ENCODE measurements at regions not wholly inside any gene's neighbourhood (a gene's known extent, or its start where the extent isn't known, plus 50 kb on each side); places are given as distances from the start of the nearest gene placed in this dataset.

DNA sequence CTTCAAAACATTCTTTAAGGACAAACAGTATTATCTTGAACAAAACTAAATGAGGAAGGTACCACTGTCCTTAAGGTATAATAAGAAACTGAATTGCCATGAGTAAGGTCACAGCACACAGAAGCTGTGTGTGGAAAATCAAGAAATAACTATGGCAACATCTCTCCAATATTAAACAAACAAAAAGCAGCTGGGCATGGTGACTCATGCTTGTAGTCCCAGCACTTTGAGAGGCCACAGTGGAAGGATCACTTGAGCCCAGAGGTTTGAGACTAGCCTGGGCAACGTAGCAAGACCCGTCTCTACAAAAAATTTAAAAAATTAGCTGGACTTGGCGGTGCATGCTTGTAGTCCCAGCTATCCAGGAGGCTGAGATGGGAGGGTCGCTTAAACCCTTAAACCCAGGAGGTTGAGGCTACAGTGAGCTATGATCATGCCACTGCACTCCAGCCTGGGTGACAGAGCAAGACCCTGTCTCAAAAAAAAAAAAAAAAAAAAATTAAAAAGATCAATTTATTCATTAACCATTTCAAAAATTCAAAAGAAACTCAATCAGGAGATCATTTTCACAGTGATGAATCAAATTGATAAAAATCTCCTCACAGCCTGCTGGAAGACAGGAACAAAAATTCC is 195.4 kb downstream of the SKIDA1 start:
- Histone ChIP-seq H3K9me3 (ENCODE audit: control insufficient read depth in 2 of 2, low read length in 2 of 2) (no peaks in the 10 kb centered on the region), H3K4me3 (ENCODE audit: low read length in 2 of 2) (no peak overlapping the region), H3K27ac (ENCODE audit: low read depth in 2 of 2, low read length in 2 of 2) (no peak overlapping the region), H3K9ac (ENCODE audit: low read depth in 1 of 2, low read length in 2 of 2) (no peak overlapping the region), H3K4me1 (ENCODE audit: control insufficient read depth in 2 of 2, insufficient read depth in 2 of 2, low read length in 2 of 2) (no peaks in the 10 kb centered on the region), H3K27me3 (ENCODE audit: control insufficient read depth in 2 of 2, insufficient read depth in 2 of 2, low read length in 2 of 2) (no peaks in the 10 kb centered on the region), H3K36me3 (ENCODE audit: control insufficient read depth in 2 of 2, insufficient read depth in 2 of 2, low read length in 2 of 2) (no peaks in the 10 kb centered on the region)

DNA sequence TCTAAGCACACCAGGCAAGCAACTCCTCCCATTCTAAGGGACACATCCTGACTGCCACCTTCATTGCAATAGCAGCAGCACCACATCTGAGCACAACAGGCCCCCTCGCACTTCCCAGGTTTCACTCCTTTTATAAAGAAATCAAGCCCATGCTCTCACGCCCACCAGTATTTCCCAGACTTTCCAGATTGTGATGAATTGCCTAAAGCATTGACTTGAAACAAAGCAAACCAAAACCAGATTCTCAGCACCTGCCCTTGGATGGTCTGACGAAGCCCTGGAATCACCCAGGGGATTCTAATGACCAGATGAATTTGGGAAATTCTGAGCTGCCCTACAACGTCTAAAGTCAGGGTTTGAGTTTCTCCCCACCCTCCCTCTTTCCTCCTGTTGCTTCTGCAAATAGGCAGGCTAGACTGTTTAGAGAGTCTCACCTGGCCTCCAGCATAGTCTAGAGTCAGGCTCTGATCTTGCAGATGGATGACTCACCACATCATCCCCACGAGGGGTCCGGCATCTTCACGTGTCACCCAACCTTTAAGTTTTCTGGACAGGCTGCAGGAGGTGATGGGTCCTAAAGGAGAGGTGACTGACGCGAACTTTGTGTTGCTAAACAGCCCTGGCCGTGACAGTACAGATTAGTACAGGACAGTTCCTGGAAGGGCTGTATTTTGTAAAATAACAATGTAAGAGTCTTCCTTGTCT is 198.0 kb downstream of the SKIDA1 start:
- no peaks in the 10 kb centered on the region for H3K36me3 ChIP-seq (ENCODE audit: control insufficient read depth in 2 of 2, insufficient read depth in 2 of 2, low read length in 2 of 2)
- no peak overlapping the region for H3K4me3 ChIP-seq (ENCODE audit: low read length in 2 of 2)
- no peak overlapping the region for H3K27ac ChIP-seq (ENCODE audit: low read depth in 2 of 2, low read length in 2 of 2)
- no peaks in the 10 kb centered on the region for H3K4me1 ChIP-seq (ENCODE audit: control insufficient read depth in 2 of 2, insufficient read depth in 2 of 2, low read length in 2 of 2)
- no peak overlapping the region for H3K9ac ChIP-seq (ENCODE audit: low read depth in 1 of 2, low read length in 2 of 2)
- H3K27me3 ChIP-seq (ENCODE audit: control insufficient read depth in 2 of 2, insufficient read depth in 2 of 2, low read length in 2 of 2): no peaks in the 10 kb centered on the region
- H3K9me3 ChIP-seq (ENCODE audit: control insufficient read depth in 2 of 2, low read length in 2 of 2): no peaks in the 10 kb centered on the region

DNA sequence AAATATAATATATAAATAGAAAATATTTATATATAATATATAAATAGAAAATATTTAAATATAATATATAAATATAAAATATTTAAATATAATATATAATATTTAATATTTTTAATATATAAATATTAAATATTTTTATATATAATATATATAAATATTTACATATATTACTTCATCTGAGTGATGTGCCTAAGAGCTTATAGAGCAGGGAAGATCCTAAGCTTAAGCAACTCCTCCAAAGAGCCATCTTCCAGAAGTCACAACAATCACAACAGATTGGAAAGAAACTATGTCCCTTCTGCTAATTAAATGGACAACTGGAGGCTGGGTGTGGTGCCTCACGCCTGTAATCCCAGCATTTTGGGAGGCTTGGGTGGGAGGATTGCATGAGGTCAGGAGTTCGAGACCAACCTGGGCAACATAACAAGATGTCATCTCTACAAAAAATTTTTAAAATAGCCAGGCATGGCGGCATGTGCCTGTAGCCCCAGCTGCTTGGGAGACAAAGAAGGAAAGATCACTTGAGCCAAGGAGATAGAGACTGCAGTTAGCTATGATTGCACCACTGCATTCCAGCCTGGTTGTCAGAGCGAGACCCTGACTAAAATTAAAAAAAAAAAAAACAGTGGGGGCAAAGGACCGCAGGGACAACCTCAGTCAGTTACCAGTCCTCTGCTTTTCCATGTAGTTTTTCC is 198.7 kb downstream of the SKIDA1 start:
- no peak overlapping the region for H3K4me3 ChIP-seq (ENCODE audit: low read length in 2 of 2)
- no peaks in the 10 kb centered on the region for H3K36me3 ChIP-seq (ENCODE audit: control insufficient read depth in 2 of 2, insufficient read depth in 2 of 2, low read length in 2 of 2)
- H3K4me1 ChIP-seq (ENCODE audit: control insufficient read depth in 2 of 2, insufficient read depth in 2 of 2, low read length in 2 of 2): no peaks in the 10 kb centered on the region
- no peak overlapping the region for H3K9ac ChIP-seq (ENCODE audit: low read depth in 1 of 2, low read length in 2 of 2)
- no peaks in the 10 kb centered on the region for H3K9me3 ChIP-seq (ENCODE audit: control insufficient read depth in 2 of 2, low read length in 2 of 2)
- no peak overlapping the region for H3K27ac ChIP-seq (ENCODE audit: low read depth in 2 of 2, low read length in 2 of 2)
- no peaks in the 10 kb centered on the region for H3K27me3 ChIP-seq (ENCODE audit: control insufficient read depth in 2 of 2, insufficient read depth in 2 of 2, low read length in 2 of 2)

DNA sequence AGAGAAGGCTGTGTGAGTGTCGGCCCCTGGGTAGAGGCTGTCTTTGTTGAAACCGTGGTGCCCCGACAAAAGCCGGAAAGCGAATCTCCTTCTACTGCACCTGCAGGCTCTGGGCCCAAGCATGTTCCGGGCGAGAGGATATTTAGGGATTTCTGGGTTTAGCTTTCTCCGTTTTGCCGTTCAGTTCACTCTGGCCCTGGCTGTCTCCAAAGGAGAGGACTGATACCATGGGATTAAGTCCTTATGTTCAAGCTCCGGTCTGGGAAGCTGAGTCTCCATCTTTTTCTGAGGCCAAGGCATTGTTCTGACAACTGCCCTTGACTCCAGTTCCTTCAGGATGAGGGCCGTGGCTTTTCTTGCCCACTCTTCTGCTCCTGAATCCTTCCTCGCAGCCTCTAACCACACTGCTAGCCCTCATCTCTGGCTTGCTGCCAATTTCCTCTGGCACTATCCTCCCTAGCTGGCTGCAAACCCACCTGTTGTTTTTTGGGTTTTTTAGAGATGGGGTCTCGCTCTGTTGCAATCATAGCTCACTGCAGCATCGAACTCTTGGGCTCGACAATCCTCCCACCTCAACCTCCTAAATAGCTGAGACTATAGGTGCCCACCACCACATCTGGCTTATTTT is 206.8 kb downstream of the SKIDA1 start:
- Histone ChIP-seq H3K27me3 (ENCODE audit: control insufficient read depth in 2 of 2, insufficient read depth in 2 of 2, low read length in 2 of 2) (no peaks in the 10 kb centered on the region), H3K9ac (ENCODE audit: low read depth in 1 of 2, low read length in 2 of 2) (no peak overlapping the region), H3K36me3 (ENCODE audit: control insufficient read depth in 2 of 2, insufficient read depth in 2 of 2, low read length in 2 of 2) (no peaks in the 10 kb centered on the region), H3K27ac (ENCODE audit: low read depth in 2 of 2, low read length in 2 of 2) (no peak overlapping the region), H3K4me3 (ENCODE audit: low read length in 2 of 2) (no peak overlapping the region), H3K9me3 (ENCODE audit: control insufficient read depth in 2 of 2, low read length in 2 of 2) (no peaks in the 10 kb centered on the region), H3K4me1 (ENCODE audit: control insufficient read depth in 2 of 2, insufficient read depth in 2 of 2, low read length in 2 of 2) (no peaks in the 10 kb centered on the region)

DNA sequence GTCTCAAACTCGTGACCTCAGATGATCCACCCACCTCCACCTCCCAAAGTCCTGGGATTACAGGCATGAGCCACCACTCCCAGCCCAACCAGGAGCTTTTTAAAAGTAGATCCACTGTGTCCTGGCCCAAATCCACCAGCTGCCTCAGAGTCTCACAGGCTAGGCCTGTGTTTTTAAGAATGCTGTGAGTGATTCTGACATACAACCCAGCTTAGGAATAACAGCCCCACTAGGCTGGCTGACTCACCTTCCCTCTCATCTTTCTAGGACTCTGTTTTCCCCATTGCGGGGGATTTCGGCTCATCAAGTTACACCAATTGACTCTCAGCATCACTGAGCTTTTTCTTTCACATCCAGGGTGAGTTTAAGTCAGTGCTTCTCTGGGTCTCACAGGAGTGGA is 207.6 kb downstream of the SKIDA1 start:
- Histone ChIP-seq H3K9me3 (ENCODE audit: control insufficient read depth in 2 of 2, low read length in 2 of 2) (no peaks in the 10 kb centered on the region), H3K4me1 (ENCODE audit: control insufficient read depth in 2 of 2, insufficient read depth in 2 of 2, low read length in 2 of 2) (no peaks in the 10 kb centered on the region), H3K36me3 (ENCODE audit: control insufficient read depth in 2 of 2, insufficient read depth in 2 of 2, low read length in 2 of 2) (no peaks in the 10 kb centered on the region), H3K27ac (ENCODE audit: low read depth in 2 of 2, low read length in 2 of 2) (no peak overlapping the region), H3K27me3 (ENCODE audit: control insufficient read depth in 2 of 2, insufficient read depth in 2 of 2, low read length in 2 of 2) (no peaks in the 10 kb centered on the region), H3K4me3 (ENCODE audit: low read length in 2 of 2) (no peak overlapping the region), H3K9ac (ENCODE audit: low read depth in 1 of 2, low read length in 2 of 2) (no peak overlapping the region)

DNA sequence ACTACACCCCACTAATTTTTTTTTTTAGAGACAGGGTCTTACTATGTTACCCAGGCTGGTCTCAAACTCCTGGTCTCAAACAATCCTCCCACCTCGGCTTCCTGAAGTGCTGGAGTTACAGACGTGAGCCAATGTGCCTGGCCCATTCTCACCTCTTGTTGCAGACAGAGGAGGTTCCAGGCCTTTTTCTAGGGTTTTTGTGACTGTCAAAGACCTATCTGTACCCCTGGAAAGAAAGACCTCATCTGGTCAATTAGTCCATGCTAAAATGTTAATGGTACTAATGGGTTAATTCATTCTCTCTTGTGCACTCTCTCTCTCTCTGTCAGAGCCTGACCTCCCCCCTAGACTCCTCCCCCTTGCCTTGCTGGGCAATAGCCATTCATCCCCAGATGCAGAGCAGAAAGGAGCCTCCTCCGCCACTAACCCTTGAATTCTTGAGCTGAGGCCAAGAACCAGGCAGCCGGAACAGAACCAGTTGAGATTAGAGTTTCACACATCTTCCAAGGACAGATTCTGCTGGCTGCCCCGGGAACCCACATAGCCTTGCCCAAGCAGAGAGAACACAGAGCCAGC is 209.7 kb downstream of the SKIDA1 start:
- H3K36me3 ChIP-seq (ENCODE audit: control insufficient read depth in 2 of 2, insufficient read depth in 2 of 2, low read length in 2 of 2): no peaks in the 10 kb centered on the region
- no peak overlapping the region for H3K9ac ChIP-seq (ENCODE audit: low read depth in 1 of 2, low read length in 2 of 2)
- no peak overlapping the region for H3K4me3 ChIP-seq (ENCODE audit: low read length in 2 of 2)
- no peaks in the 10 kb centered on the region for H3K9me3 ChIP-seq (ENCODE audit: control insufficient read depth in 2 of 2, low read length in 2 of 2)
- no peaks in the 10 kb centered on the region for H3K27me3 ChIP-seq (ENCODE audit: control insufficient read depth in 2 of 2, insufficient read depth in 2 of 2, low read length in 2 of 2)
- H3K4me1 ChIP-seq (ENCODE audit: control insufficient read depth in 2 of 2, insufficient read depth in 2 of 2, low read length in 2 of 2): no peaks in the 10 kb centered on the region
- no peak overlapping the region for H3K27ac ChIP-seq (ENCODE audit: low read depth in 2 of 2, low read length in 2 of 2)

DNA sequence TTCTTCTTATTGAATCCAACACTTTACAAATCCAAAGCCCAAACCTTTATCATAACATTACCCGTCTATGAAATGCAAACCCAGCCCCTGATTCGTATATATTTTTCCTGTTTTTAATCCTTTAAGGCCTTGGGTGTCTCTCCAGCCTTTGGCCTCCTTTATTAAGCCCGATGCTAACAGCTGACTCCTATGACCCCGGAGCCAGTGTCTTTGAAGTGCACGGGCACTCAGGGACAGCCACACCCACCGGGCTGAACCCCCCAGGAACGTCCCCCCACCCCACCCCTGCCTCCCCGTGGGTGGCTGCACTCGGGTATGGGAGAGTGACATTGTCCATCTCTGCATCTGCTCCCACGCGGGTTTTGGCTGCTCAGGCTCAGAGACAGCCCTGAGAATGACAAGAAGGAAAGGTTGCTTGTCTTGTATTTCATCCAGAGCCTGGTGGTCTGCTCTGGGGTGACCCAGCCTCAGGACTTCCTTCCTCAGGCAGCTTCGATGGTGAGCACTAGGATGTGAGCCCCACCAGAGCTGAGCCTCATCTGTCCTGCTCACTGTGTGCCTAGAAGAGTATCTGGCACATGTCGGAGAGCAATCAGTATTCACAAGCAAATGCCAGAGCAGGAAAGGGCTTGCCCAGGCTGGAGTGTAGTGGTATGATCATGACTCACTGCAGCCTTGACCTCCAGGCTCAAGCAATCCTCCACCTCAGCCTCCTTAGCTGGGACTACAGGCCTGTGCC is 210.4 kb downstream of the SKIDA1 start:
- Histone ChIP-seq H3K36me3 (ENCODE audit: control insufficient read depth in 2 of 2, insufficient read depth in 2 of 2, low read length in 2 of 2) (no peaks in the 10 kb centered on the region), H3K4me1 (ENCODE audit: control insufficient read depth in 2 of 2, insufficient read depth in 2 of 2, low read length in 2 of 2) (no peaks in the 10 kb centered on the region), H3K9ac (ENCODE audit: low read depth in 1 of 2, low read length in 2 of 2) (no peak overlapping the region), H3K27ac (ENCODE audit: low read depth in 2 of 2, low read length in 2 of 2) (no peak overlapping the region), H3K9me3 (ENCODE audit: control insufficient read depth in 2 of 2, low read length in 2 of 2) (no peaks in the 10 kb centered on the region), H3K4me3 (ENCODE audit: low read length in 2 of 2) (no peak overlapping the region), H3K27me3 (ENCODE audit: control insufficient read depth in 2 of 2, insufficient read depth in 2 of 2, low read length in 2 of 2) (no peaks in the 10 kb centered on the region)

DNA sequence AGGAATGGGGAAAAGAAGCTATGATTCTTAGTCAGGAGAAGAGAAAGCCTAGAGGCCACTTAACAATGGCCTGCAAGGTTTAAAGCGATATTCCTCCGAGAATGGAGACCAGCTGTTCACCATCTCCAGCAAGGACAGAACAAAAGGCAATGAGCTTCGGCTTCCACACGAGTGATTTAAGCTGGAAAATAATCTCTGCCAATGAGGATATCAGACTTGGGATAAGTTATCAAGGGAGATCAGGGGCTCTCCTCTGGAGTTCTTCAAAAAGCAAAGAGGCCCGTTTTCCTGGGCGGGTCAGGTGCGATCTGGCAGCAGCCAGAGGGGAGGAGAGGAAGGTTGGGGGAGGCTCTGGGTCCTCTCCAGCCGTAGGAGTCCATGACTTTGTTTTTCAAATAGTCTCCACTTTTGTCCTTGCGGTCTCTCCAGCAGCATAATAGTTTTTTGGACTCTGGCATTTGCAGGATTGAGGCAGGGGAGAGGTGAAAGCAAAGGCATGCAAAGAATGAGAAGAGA is 211.3 kb downstream of the SKIDA1 start:
- Histone ChIP-seq H3K27ac (ENCODE audit: low read depth in 2 of 2, low read length in 2 of 2) (no peak overlapping the region), H3K4me1 (ENCODE audit: control insufficient read depth in 2 of 2, insufficient read depth in 2 of 2, low read length in 2 of 2) (no peaks in the 10 kb centered on the region), H3K9me3 (ENCODE audit: control insufficient read depth in 2 of 2, low read length in 2 of 2) (no peaks in the 10 kb centered on the region), H3K36me3 (ENCODE audit: control insufficient read depth in 2 of 2, insufficient read depth in 2 of 2, low read length in 2 of 2) (no peaks in the 10 kb centered on the region), H3K9ac (ENCODE audit: low read depth in 1 of 2, low read length in 2 of 2) (no peak overlapping the region), H3K27me3 (ENCODE audit: control insufficient read depth in 2 of 2, insufficient read depth in 2 of 2, low read length in 2 of 2) (no peaks in the 10 kb centered on the region), H3K4me3 (ENCODE audit: low read length in 2 of 2) (no peak overlapping the region)

DNA sequence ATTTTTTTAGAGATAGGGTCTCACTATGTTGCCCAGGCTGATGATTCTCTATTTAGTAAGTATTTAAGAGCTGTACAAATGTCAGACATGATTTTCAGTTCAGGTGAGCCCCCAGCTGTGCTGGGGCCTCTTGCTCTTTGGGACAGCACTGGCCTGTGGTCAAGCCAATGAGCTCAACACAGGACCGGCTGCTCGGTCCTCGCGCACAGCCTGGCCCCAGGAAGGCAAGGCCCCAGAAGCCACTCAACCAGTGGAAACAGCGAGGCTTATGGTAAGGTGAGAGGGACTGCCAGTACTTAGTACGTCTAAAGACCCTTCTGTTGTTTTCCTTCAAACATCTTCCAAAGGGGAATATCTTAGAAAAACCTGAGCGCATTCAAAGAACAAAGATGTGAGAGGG is 211.8 kb downstream of the SKIDA1 start:
- Histone ChIP-seq H3K36me3 (ENCODE audit: control insufficient read depth in 2 of 2, insufficient read depth in 2 of 2, low read length in 2 of 2) (no peaks in the 10 kb centered on the region), H3K9ac (ENCODE audit: low read depth in 1 of 2, low read length in 2 of 2) (no peak overlapping the region), H3K27me3 (ENCODE audit: control insufficient read depth in 2 of 2, insufficient read depth in 2 of 2, low read length in 2 of 2) (no peaks in the 10 kb centered on the region), H3K9me3 (ENCODE audit: control insufficient read depth in 2 of 2, low read length in 2 of 2) (no peaks in the 10 kb centered on the region), H3K4me3 (ENCODE audit: low read length in 2 of 2) (no peak overlapping the region), H3K27ac (ENCODE audit: low read depth in 2 of 2, low read length in 2 of 2) (no peak overlapping the region), H3K4me1 (ENCODE audit: control insufficient read depth in 2 of 2, insufficient read depth in 2 of 2, low read length in 2 of 2) (no peaks in the 10 kb centered on the region)

Data from mucosa of rectum (tissue), 2 donors.